Sigmoid colon (tissue), 4 donors: ENCODE measurements at regions not wholly inside any gene's neighbourhood (a gene's known extent, or its start where the extent isn't known, plus 50 kb on each side); places are given as distances from the start of the nearest gene placed in this dataset.

Experiments
- CTCF ChIP-seq, 4 experiments: fragments of 450-650 bp in 3 of 4; fragments of 200-600 bp in 1 of 4; IDR thresholded peaks; one replicate each; pipeline ENCODE4 v1.5.1; 2016 to 2019; ENCODE audit warnings: antibody characterized with exemption in 4 of 4, mild to moderate bottlenecking in 3 of 4, moderate library complexity in 2 of 4
- EP300 ChIP-seq, 4 donors: sonication (generic); formaldehyde crosslinking; IDR thresholded peaks; one replicate each; pipeline ENCODE4 v1.6.1; 2017; ENCODE audit warnings: antibody characterized with exemption in 4 of 4
- POLR2A ChIP-seq, 2 donors: fragments of 450-650 bp; IDR thresholded peaks; one replicate each; pipeline ENCODE4 v1.6.1; 2016; ENCODE audit warnings: antibody characterized with exemption in 2 of 2, mild to moderate bottlenecking in 2 of 2, moderate library complexity in 2 of 2
- POLR2AphosphoS5 ChIP-seq, 4 donors: sonication (generic); formaldehyde crosslinking; IDR thresholded peaks; one replicate each; pipeline ENCODE4 v1.6.1; 2017; ENCODE audit warnings: antibody characterized with exemption in 4 of 4

GRCh38 chrX:125436855-125437254, 117.2 kb downstream of the TEX13C start:
- TF ChIP-seq CTCF (IDR thresholded peaks at IDR 0.05) (no peak), POLR2AphosphoS5 (IDR thresholded peaks at IDR 0.05) (no peak), POLR2A (IDR thresholded peaks at IDR 0.05) (no peak), EP300 (IDR thresholded peaks at IDR 0.05) (no peak)
